Smooth muscle cell (in vitro differentiated cells): ENCODE measurements at regions not wholly inside any gene's neighbourhood (a gene's known extent, or its start where the extent isn't known, plus 50 kb on each side); places are given as distances from the start of the nearest gene placed in this dataset.

Experiments
- DNase-seq: peaks from one replicate; lab custom pipeline; 2025; ENCODE audit not compliant: unreplicated experiment; lab: John Stamatoyannopoulos, UW
- H2AFZ ChIP-seq: fragments of 200-600 bp; sonication (generic); 2 replicates; pipeline ENCODE4 v1.6.0; 2016; ENCODE audit warnings: antibody characterized with exemption, low read depth, mild to moderate bottlenecking
- H3F3A ChIP-seq: fragments of 200-600 bp; sonication (generic); 2 replicates; pipeline ENCODE4 v1.6.0; 2017; ENCODE audit warnings: antibody characterized with exemption, low read depth
- H3K27ac ChIP-seq: fragments of 200-600 bp; sonication (generic); 2 replicates; pipeline ENCODE4 v1.5.1; 2016; ENCODE audit warnings: low read depth, mild to moderate bottlenecking
- H3K27me3 ChIP-seq: fragments of 200-600 bp; sonication (generic); 2 replicates; pipeline ENCODE4 v1.6.1; 2016; ENCODE audit warnings: low read depth, mild to moderate bottlenecking
- H3K36me3 ChIP-seq: fragments of 200-600 bp; sonication (generic); 2 replicates; pipeline ENCODE4 v1.5.1; 2016; ENCODE audit warnings: low read depth
- H3K4me1 ChIP-seq: fragments of 200-600 bp; sonication (generic); 2 replicates; pipeline ENCODE4 v1.5.1; 2016; ENCODE audit warnings: low read depth
- H3K4me2 ChIP-seq: fragments of 200-600 bp; sonication (generic); 2 replicates; pipeline ENCODE4 v1.6.0; 2016; ENCODE audit warnings: mild to moderate bottlenecking
- H3K4me3 ChIP-seq: fragments of 200-600 bp; sonication (generic); 2 replicates; pipeline ENCODE4 v1.5.1; 2016; ENCODE audit warnings: mild to moderate bottlenecking
- H3K79me2 ChIP-seq: fragments of 200-600 bp; sonication (generic); 2 replicates; pipeline ENCODE4 v1.6.0; 2016; ENCODE audit warnings: low read depth, mild to moderate bottlenecking
- H3K9ac ChIP-seq: fragments of 200-600 bp; sonication (generic); 2 replicates; pipeline ENCODE4 v1.6.0; 2016; ENCODE audit warnings: low read depth
- H3K9me3 ChIP-seq: fragments of 200-600 bp; sonication (generic); replicated peaks from 2 replicates; pipeline ENCODE4 v1.5.1; 2016; ENCODE audit warnings: low read depth
- H4K20me1 ChIP-seq: fragments of 200-600 bp; sonication (generic); 2 replicates; pipeline ENCODE4 v1.6.0; 2016; ENCODE audit warnings: low read depth
- CTCF ChIP-seq: fragments of 200-600 bp; sonication (generic); IDR thresholded peaks from 2 replicates; pipeline ENCODE4 v1.5.1; 2017; ENCODE audit warnings: borderline replicate concordance, mild to moderate bottlenecking, antibody characterized with exemption; ENCODE audit not compliant: insufficient read depth, poor library complexity, severe bottlenecking
- WGBS: methylation state at CpG from one replicate; pipeline ENCODE4 v1.1.7; 2016; ENCODE audit warnings: low lambda C conversion rate; 5-methylcytosine and 5-hydroxymethylcytosine counted together

- H3F3A ChIP-seq = no peaks in the 10 kb centered on the region
These were observed 238.9 kb downstream of the SLC7A11 start for GRCh38 chr4:138003248-138003647.

GRCh38 chr4:137998666-137999429, 243.3 kb downstream of the SLC7A11 start:
- H3K4me2 ChIP-seq = no peak overlapping the region
- H4K20me1 ChIP-seq = no peaks in the 10 kb centered on the region
- no peak for TF ChIP-seq CTCF
- no peaks in the 10 kb centered on the region for H3F3A ChIP-seq
- H3K79me2 ChIP-seq = no peaks in the 10 kb centered on the region
- 26% methylated on average over 1 of the region's 1 CpG for WGBS
- H3K4me3 ChIP-seq = no peak overlapping the region
- H3K27ac ChIP-seq = no peak overlapping the region
- no peak overlapping the region for H2AFZ ChIP-seq
- H3K4me1 ChIP-seq = no peaks in the 10 kb centered on the region
- no peaks in the 10 kb centered on the region for H3K36me3 ChIP-seq
- DNase-seq = no peak
- no peak overlapping the region for H3K9ac ChIP-seq
- H3K9me3 ChIP-seq = no peaks in the 10 kb centered on the region
- H3K27me3 ChIP-seq = no peaks in the 10 kb centered on the region

More at GRCh38 chr4:138003248-138003647, 238.9 kb downstream of the SLC7A11 start:
- no peaks in the 10 kb centered on the region for H3K27me3 ChIP-seq
- TF ChIP-seq CTCF = no peak
- H3K9ac ChIP-seq = no peak overlapping the region
- H4K20me1 ChIP-seq = no peaks in the 10 kb centered on the region
- H3K79me2 ChIP-seq = no peaks in the 10 kb centered on the region
- H2AFZ ChIP-seq = no peak overlapping the region
- no peaks in the 10 kb centered on the region for H3K36me3 ChIP-seq
- no peak for DNase-seq
- H3K4me2 ChIP-seq = no peak overlapping the region
- no peaks in the 10 kb centered on the region for H3K9me3 ChIP-seq
- no peak overlapping the region for H3K4me3 ChIP-seq
- no peaks in the 10 kb centered on the region for H3K4me1 ChIP-seq
- H3K27ac ChIP-seq = no peak overlapping the region

- Histone ChIP-seq H3K36me3 (no peaks in the 10 kb centered on the region), H3K9me3 (no peaks in the 10 kb centered on the region), H2AFZ (no peak overlapping the region), H3K27ac (no peak overlapping the region), H3K27me3 (no peaks in the 10 kb centered on the region), H3K4me1 (no peaks in the 10 kb centered on the region), H3K4me2 (no peak overlapping the region), H3K9ac (no peak overlapping the region), H3K79me2 (no peaks in the 10 kb centered on the region), H3F3A (no peaks in the 10 kb centered on the region), H3K4me3 (no peak overlapping the region), H4K20me1 (no peaks in the 10 kb centered on the region)
- no peak for TF ChIP-seq CTCF
- 47% methylated on average over 1 of the region's 1 CpG for WGBS
- no peak for DNase-seq
These were observed 244.7 kb downstream of the SLC7A11 start for GRCh38 chr4:137997496-137997895.

GRCh38 chr4:137994853-137995252, 247.3 kb downstream of the SLC7A11 start:
- no peaks in the 10 kb centered on the region for H3K27me3 ChIP-seq
- no peak overlapping the region for H3K9ac ChIP-seq
- H3K4me3 ChIP-seq = no peak overlapping the region
- no peak overlapping the region for H3K4me2 ChIP-seq
- no peak for TF ChIP-seq CTCF
- no peaks in the 10 kb centered on the region for H3K9me3 ChIP-seq
- no peaks in the 10 kb centered on the region for H4K20me1 ChIP-seq
- H3K4me1 ChIP-seq = no peaks in the 10 kb centered on the region
- H2AFZ ChIP-seq = no peak overlapping the region
- no peaks in the 10 kb centered on the region for H3K36me3 ChIP-seq
- no peaks in the 10 kb centered on the region for H3K79me2 ChIP-seq
- DNase-seq = no peak
- no peaks in the 10 kb centered on the region for H3F3A ChIP-seq
- H3K27ac ChIP-seq = no peak overlapping the region
